HL-60 (cell line): ENCODE measurements at regions not wholly inside any gene's neighbourhood (a gene's known extent, or its start where the extent isn't known, plus 50 kb on each side); places are given as distances from the start of the nearest gene placed in this dataset.

Experiments
- DNase-seq, 2 experiments: peaks; one replicate each; pipeline ENCODE4 v3.0.0-alpha.2; 2010 to 2020; ENCODE audit warnings: low read depth in 1 of 2, low spot score in 1 of 2
- H3K27ac ChIP-seq: fragments of 250-450 bp; sonication (Bioruptor Pico); replicated peaks from 2 replicates; pipeline ENCODE4 v1.5.1; 2020; ENCODE audit warnings: mild to moderate bottlenecking, moderate library complexity
- H3K27me3 ChIP-seq: fragments of 250-450 bp; sonication (Bioruptor Pico); 2 replicates; pipeline ENCODE4 v1.5.1; 2021; ENCODE audit warnings: mild to moderate bottlenecking, moderate library complexity; ENCODE audit not compliant: insufficient read depth, poor library complexity, severe bottlenecking
- H3K4me3 ChIP-seq: replicated peaks from 2 replicates; pipeline ENCODE4 v1.5.1; 2011; ENCODE audit warnings: mild to moderate bottlenecking, control low read depth, low read length; ENCODE audit not compliant: insufficient read depth
- CTCF ChIP-seq: IDR thresholded peaks from one replicate; pipeline ENCODE4 v1.5.1; 2011; ENCODE audit warnings: low read length, control low read depth, inconsistent platforms; ENCODE audit not compliant: insufficient read depth
- GABPA ChIP-seq: IDR thresholded peaks from 2 replicates; pipeline ENCODE4 v1.6.1; 2012; ENCODE audit warnings: low read depth
- POLR2AphosphoS5 ChIP-seq: IDR thresholded peaks from 2 replicates; pipeline ENCODE4 v1.6.1; 2012; ENCODE audit warnings: low read depth
- REST ChIP-seq: IDR thresholded peaks from 2 replicates; pipeline ENCODE4 v1.6.1; 2012; ENCODE audit warnings: low read depth; ENCODE audit not compliant: insufficient replicate concordance
- SPI1 ChIP-seq: IDR thresholded peaks from 2 replicates; pipeline ENCODE4 v1.6.1; 2012; ENCODE audit warnings: low read depth, mild to moderate bottlenecking, borderline replicate concordance

DNA sequence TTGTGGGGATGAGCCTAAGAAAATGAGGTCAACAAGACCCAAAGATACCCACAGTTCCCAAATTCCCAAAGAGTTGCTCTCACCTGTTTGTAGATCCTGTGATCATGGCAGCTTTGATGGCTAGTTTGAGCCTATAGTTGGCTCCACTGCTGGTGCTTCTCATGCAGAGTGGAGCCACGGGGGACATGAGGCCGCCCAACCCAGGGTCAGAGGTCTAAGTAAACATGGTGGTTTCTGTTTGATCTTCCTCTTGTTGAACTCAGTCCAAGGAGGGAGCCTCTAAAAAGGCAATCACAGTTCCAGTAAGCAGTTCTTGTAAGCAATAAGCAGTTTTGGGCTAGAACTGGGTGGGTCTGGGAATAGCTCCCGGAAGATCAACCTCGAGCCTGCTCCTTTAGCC is 125.6 kb upstream of the DHRS4 start:
- DNase-seq: no peak
- Histone ChIP-seq H3K4me3 (no peak overlapping the region), H3K27ac (no peak overlapping the region), H3K27me3 (no peaks in the 10 kb centered on the region)
- no peak for TF ChIP-seq CTCF
- no peak for TF ChIP-seq SPI1
- TF ChIP-seq GABPA: no peak
- TF ChIP-seq REST: no peak
- TF ChIP-seq POLR2AphosphoS5: no peak

DNA sequence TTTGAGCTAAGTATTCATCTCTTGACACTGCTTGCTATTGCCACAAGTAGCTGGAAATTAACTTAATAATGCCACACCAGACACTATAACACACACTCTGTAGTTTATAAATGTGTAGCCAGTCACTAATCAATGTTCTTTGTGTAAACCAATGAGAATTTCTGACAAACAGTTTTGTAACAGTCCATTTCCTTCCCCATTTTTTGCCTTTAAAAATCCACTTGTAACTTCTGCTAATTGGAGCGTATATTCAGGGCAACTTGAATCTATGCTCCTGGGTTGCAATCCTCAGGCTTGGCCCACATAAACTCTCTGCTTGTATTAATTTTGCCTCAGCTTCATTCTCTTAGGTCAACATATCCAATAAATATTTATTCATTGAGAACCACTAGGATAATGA is 125.0 kb upstream of the DHRS4 start:
- Histone ChIP-seq H3K4me3 (no peak overlapping the region), H3K27me3 (no peaks in the 10 kb centered on the region), H3K27ac (no peak overlapping the region)
- peak; percentile 31; the same call in 1 of the 2 replicates for TF ChIP-seq SPI1
- TF ChIP-seq POLR2AphosphoS5: no peak
- DNase-seq: peak in 1 of 2 experiments; percentile 45

GRCh38 chr14:23829736-23830471 is 123.7 kb upstream of the DHRS4 start:
- Histone ChIP-seq H3K27me3 (no peaks in the 10 kb centered on the region), H3K27ac (no peak overlapping the region), H3K4me3 (no peak overlapping the region)
- no peak for TF ChIP-seq CTCF
- no peak for TF ChIP-seq REST
- TF ChIP-seq POLR2AphosphoS5: no peak
- TF ChIP-seq SPI1: no peak
- TF ChIP-seq GABPA: no peak
- DNase-seq: peak in 1 of 2 experiments; percentile 63

GRCh38 chr14:23831596-23831995 is 122.0 kb upstream of the DHRS4 start:
- no peak overlapping the region for H3K27ac ChIP-seq
- H3K27me3 ChIP-seq: no peaks in the 10 kb centered on the region
- peak; percentile 41 to 80 for DNase-seq
- peak; percentile 77 for TF ChIP-seq SPI1
- TF ChIP-seq POLR2AphosphoS5: peak; percentile 58; the same call in 1 of the 2 replicates
- no peak for TF ChIP-seq CTCF
- TF ChIP-seq REST: no peak
- no peak for TF ChIP-seq GABPA
- H3K4me3 ChIP-seq: no peak overlapping the region
